ENCODE measurements at regions not wholly inside any gene's neighbourhood (a gene's known extent, or its start where the extent isn't known, plus 50 kb on each side); places are given as distances from the start of the nearest gene placed in this dataset.

GRCh38 chr9:28166179-28166578 is 592.9 kb upstream of the C9orf72 start:
- no peaks in the 10 kb centered on the region for H3K79me2 ChIP-seq (ENCODE audit: low read length)
- no peaks in the 10 kb centered on the region for H3K4me1 ChIP-seq (ENCODE audit: low read length)
- H2AFZ ChIP-seq (ENCODE audit: low read depth, low read length), result no peak overlapping the region
- H3K9ac ChIP-seq (ENCODE audit: low read length), result no peak overlapping the region
- H3K36me3 ChIP-seq (replicated peaks; ENCODE audit: low read depth, low read length), result no peaks in the 10 kb centered on the region
- H3K27ac ChIP-seq (ENCODE audit: low read length), result no peak overlapping the region
- H3K27me3 ChIP-seq (ENCODE audit: low read depth, low read length), result no peaks in the 10 kb centered on the region
- H3K4me3 ChIP-seq (ENCODE audit: low read length), result no peak overlapping the region
- no peaks in the 10 kb centered on the region for H3K9me3 ChIP-seq (ENCODE audit: insufficient read depth, low read length)
- no peak overlapping the region for H3K4me2 ChIP-seq (ENCODE audit: low read length)
- no peaks in the 10 kb centered on the region for H4K20me1 ChIP-seq (ENCODE audit: insufficient read depth, low read length)
- TF ChIP-seq EZH2phosphoT487 (IDR thresholded peaks at IDR 0.05; ENCODE audit: low read depth) (no peak), CTCF (IDR thresholded peaks at IDR 0.05; ENCODE audit: low read depth, low read length) (no peak)

GRCh38 chr9:28177142-28177541 is 603.9 kb upstream of the C9orf72 start:
- Histone ChIP-seq H3K27me3 (ENCODE audit: low read depth, low read length) (no peaks in the 10 kb centered on the region), H3K4me2 (ENCODE audit: low read length) (no peak overlapping the region), H4K20me1 (ENCODE audit: insufficient read depth, low read length) (no peaks in the 10 kb centered on the region), H3K36me3 (replicated peaks; ENCODE audit: low read depth, low read length) (no peaks in the 10 kb centered on the region), H3K27ac (ENCODE audit: low read length) (no peak overlapping the region), H3K4me1 (ENCODE audit: low read length) (no peaks in the 10 kb centered on the region), H3K9me3 (ENCODE audit: insufficient read depth, low read length) (no peaks in the 10 kb centered on the region), H3K9ac (ENCODE audit: low read length) (no peak overlapping the region), H2AFZ (ENCODE audit: low read depth, low read length) (no peak overlapping the region), H3K79me2 (ENCODE audit: low read length) (no peaks in the 10 kb centered on the region), H3K4me3 (ENCODE audit: low read length) (no peak overlapping the region)
- TF ChIP-seq EZH2phosphoT487 (IDR thresholded peaks at IDR 0.05; ENCODE audit: low read depth), result no peak
- no peak for TF ChIP-seq CTCF (IDR thresholded peaks at IDR 0.05; ENCODE audit: low read depth, low read length)

- no peak overlapping the region for H3K9ac ChIP-seq (ENCODE audit: low read length)
- no peaks in the 10 kb centered on the region for H4K20me1 ChIP-seq (ENCODE audit: insufficient read depth, low read length)
- no peaks in the 10 kb centered on the region for H3K9me3 ChIP-seq (ENCODE audit: insufficient read depth, low read length)
- no peaks in the 10 kb centered on the region for H3K27me3 ChIP-seq (ENCODE audit: low read depth, low read length)
- H2AFZ ChIP-seq (ENCODE audit: low read depth, low read length), result no peak overlapping the region
- no peaks in the 10 kb centered on the region for H3K79me2 ChIP-seq (ENCODE audit: low read length)
- no peak overlapping the region for H3K27ac ChIP-seq (ENCODE audit: low read length)
- TF ChIP-seq EZH2phosphoT487 (IDR thresholded peaks at IDR 0.05; ENCODE audit: low read depth) (no peak), CTCF (IDR thresholded peaks at IDR 0.05; ENCODE audit: low read depth, low read length) (no peak)
- no peaks in the 10 kb centered on the region for H3K36me3 ChIP-seq (replicated peaks; ENCODE audit: low read depth, low read length)
- H3K4me2 ChIP-seq (ENCODE audit: low read length), result no peak overlapping the region
- no peaks in the 10 kb centered on the region for H3K4me1 ChIP-seq (ENCODE audit: low read length)
- no peak overlapping the region for H3K4me3 ChIP-seq (ENCODE audit: low read length)
These were observed 604.6 kb upstream of the C9orf72 start for GRCh38 chr9:28177925-28178324.

- Histone ChIP-seq H3K4me2 (ENCODE audit: low read length) (no peak overlapping the region), H3K4me1 (ENCODE audit: low read length) (no peaks in the 10 kb centered on the region), H3K27ac (ENCODE audit: low read length) (no peak overlapping the region), H3K9ac (ENCODE audit: low read length) (no peak overlapping the region), H3K9me3 (ENCODE audit: insufficient read depth, low read length) (no peaks in the 10 kb centered on the region), H3K79me2 (ENCODE audit: low read length) (no peaks in the 10 kb centered on the region), H3K36me3 (replicated peaks; ENCODE audit: low read depth, low read length) (no peaks in the 10 kb centered on the region), H3K4me3 (ENCODE audit: low read length) (no peak overlapping the region), H4K20me1 (ENCODE audit: insufficient read depth, low read length) (no peaks in the 10 kb centered on the region), H2AFZ (ENCODE audit: low read depth, low read length) (no peak overlapping the region), H3K27me3 (ENCODE audit: low read depth, low read length) (no peaks in the 10 kb centered on the region)
- TF ChIP-seq EZH2phosphoT487 (IDR thresholded peaks at IDR 0.05; ENCODE audit: low read depth), result no peak
- no peak for TF ChIP-seq CTCF (IDR thresholded peaks at IDR 0.05; ENCODE audit: low read depth, low read length)
These were observed 606.6 kb upstream of the C9orf72 start for GRCh38 chr9:28179893-28180292.
